ENCODE measurements at regions not wholly inside any gene's neighbourhood (a gene's known extent, or its start where the extent isn't known, plus 50 kb on each side); places are given as distances from the start of the nearest gene placed in this dataset.

DNA sequence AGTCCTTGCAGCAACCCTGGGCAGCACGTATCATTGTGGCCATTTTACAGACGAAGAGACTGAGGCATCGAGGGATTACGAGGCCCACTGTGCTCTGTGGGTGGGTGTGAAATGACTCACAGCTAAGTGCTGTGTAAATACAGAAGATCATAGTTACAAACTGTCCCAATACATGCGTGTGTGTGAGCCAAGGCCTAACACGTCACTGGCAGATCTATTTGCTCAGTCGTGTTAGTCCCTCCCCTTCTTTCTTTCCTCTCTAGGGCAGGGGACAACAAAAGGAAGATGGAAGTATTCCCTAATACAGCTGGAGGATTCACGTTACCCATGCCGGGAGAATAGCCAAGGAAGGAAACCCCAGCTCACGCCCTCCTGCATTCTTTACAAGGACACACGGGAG lies 175.9 kb downstream of the CDC5L start:
- TF ChIP-seq, protein P1, sequence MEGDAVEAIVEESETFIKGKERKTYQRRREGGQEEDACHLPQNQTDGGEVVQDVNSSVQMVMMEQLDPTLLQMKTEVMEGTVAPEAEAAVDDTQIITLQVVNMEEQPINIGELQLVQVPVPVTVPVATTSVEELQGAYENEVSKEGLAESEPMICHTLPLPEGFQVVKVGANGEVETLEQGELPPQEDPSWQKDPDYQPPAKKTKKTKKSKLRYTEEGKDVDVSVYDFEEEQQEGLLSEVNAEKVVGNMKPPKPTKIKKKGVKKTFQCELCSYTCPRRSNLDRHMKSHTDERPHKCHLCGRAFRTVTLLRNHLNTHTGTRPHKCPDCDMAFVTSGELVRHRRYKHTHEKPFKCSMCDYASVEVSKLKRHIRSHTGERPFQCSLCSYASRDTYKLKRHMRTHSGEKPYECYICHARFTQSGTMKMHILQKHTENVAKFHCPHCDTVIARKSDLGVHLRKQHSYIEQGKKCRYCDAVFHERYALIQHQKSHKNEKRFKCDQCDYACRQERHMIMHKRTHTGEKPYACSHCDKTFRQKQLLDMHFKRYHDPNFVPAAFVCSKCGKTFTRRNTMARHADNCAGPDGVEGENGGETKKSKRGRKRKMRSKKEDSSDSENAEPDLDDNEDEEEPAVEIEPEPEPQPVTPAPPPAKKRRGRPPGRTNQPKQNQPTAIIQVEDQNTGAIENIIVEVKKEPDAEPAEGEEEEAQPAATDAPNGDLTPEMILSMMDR (IDR thresholded peaks at IDR 0.05 in 8 of 11, conservative IDR thresholded peaks at IDR 0.05 in 3 of 11) = no peak
- TF ChIP-seq POLR2A (IDR thresholded peaks at IDR 0.05) = no peak
